ENCODE measurements at regions not wholly inside any gene's neighbourhood (a gene's known extent, or its start where the extent isn't known, plus 50 kb on each side); places are given as distances from the start of the nearest gene placed in this dataset.

DNA sequence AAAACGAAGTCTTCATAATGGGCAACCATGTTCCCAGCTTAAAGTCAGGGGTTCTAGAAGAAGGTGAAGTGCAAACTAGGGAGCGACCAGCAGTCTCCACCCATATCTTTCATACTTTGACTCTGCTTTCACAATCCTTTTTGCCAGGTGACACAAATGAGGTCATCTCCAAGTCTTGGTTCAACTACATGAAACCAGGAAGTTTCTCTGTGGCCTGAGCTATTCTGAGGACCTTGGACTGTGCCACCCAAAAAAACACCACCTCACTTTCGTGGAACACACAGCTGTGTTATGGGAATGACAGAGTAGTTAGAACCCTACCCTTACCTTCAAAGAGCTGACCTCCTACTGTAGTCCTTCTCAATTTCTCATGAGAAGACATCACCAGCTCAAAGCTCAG, 309.2 kb downstream of the AGTPBP1 start:
- Histone ChIP-seq H2AFZ (ENCODE audit: low read length) (no peak overlapping the region), H3K9ac (ENCODE audit: low read depth, low read length, poor library complexity) (no peak overlapping the region), H2BK5ac (ENCODE audit: low read length) (no peak overlapping the region), H4K8ac (ENCODE audit: low read depth, low read length) (no peak overlapping the region), H4K91ac (ENCODE audit: low read depth, low read length, poor library complexity) (no peak overlapping the region), H3K23ac (ENCODE audit: low read depth, low read length, poor library complexity) (no peak overlapping the region), H3K9me3 (replicated peaks in 1 of 2; ENCODE audit: control insufficient read depth in 2 of 2, insufficient read depth in 1 of 2, low read depth in 1 of 2, low read length in 2 of 2) (peaks cover 0 to 3% of the 10 kb centered on the region in 2 donors), H3K27ac (replicated peaks; ENCODE audit: low read length) (no peak overlapping the region), H3K4me3 (ENCODE audit: low read length in 2 of 2) (no peak overlapping the region), H2BK15ac (ENCODE audit: low read length) (no peak overlapping the region), H2AK5ac (ENCODE audit: low read depth, low read length) (no peak overlapping the region), H3K36me3 (replicated peaks in 1 of 2; ENCODE audit: control insufficient read depth in 2 of 2, insufficient read depth in 2 of 2, low read length in 2 of 2) (no peaks in the 10 kb centered on the region), H3K14ac (ENCODE audit: low read length) (no peak overlapping the region), H3K4ac (ENCODE audit: low read length) (no peak overlapping the region), H2BK120ac (ENCODE audit: low read depth, low read length) (no peak overlapping the region), H3K4me1 (ENCODE audit: control insufficient read depth in 2 of 2, insufficient read depth in 1 of 2, low read depth in 1 of 2, low read length in 2 of 2) (peaks cover 6 to 16% of the 10 kb centered on the region in 2 donors), H3K18ac (ENCODE audit: low read length) (no peak overlapping the region), H2BK12ac (ENCODE audit: low read length) (no peak overlapping the region), H3K27me3 (ENCODE audit: control insufficient read depth in 3 of 3, insufficient read depth in 3 of 3, low read depth in 1 of 3, low read length in 3 of 3) (no peaks in the 10 kb centered on the region), H3K79me1 (ENCODE audit: low read depth, low read length) (no peaks in the 10 kb centered on the region), H3K4me2 (ENCODE audit: insufficient read depth, low read length, poor library complexity, severe bottlenecking) (no peak overlapping the region)
- no CpG with 5 or more reads among the region's 3 CpGs for WGBS, 2 donors (ENCODE audit: extremely low coverage in 2 of 2, insufficient read length in 2 of 2, insufficient replicate concordance in 1 of 2)
- no peak for DNase-seq (ENCODE audit: low spot score)

DNA sequence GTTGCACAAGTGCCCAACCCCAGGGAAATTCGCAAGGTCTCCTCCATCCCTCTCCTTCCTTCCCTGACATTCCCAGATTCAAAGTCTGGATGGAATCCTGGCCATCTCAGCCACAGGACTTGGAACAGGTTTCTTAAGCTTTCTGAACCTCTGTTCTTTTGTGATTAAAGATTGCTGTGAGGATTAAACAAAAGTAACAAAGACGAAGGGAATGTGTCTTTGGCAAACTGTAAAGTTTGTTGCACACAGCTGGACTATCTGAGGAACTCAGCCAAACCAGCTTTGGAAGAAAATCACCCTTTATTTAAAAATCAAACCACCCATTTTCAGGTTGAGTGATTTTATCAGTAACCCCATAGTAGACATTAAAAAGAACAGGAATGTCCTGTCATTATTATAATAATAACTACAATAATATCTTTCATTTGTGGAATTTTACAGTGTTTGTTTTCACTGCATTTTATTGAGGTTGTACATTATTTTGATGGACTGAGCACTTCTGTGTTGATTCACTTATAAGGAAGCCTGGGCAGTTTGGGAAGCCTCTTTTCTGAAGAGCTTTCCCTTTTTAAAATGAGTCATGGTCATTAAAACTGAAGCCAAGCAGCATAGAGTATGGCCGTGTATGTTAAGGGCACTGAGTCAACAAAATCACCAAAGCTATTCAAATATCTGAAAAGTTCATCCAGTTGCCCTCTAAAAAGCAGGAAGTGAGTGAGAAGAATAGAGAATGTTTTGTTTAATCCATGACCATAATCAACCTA, 310.2 kb downstream of the AGTPBP1 start:
- Histone ChIP-seq H3K27ac (replicated peaks; ENCODE audit: low read length) (no peak overlapping the region), H3K27me3 (ENCODE audit: control insufficient read depth in 3 of 3, insufficient read depth in 3 of 3, low read depth in 1 of 3, low read length in 3 of 3) (no peaks in the 10 kb centered on the region), H3K4me3 (ENCODE audit: low read length in 2 of 2) (no peak overlapping the region)

DNA sequence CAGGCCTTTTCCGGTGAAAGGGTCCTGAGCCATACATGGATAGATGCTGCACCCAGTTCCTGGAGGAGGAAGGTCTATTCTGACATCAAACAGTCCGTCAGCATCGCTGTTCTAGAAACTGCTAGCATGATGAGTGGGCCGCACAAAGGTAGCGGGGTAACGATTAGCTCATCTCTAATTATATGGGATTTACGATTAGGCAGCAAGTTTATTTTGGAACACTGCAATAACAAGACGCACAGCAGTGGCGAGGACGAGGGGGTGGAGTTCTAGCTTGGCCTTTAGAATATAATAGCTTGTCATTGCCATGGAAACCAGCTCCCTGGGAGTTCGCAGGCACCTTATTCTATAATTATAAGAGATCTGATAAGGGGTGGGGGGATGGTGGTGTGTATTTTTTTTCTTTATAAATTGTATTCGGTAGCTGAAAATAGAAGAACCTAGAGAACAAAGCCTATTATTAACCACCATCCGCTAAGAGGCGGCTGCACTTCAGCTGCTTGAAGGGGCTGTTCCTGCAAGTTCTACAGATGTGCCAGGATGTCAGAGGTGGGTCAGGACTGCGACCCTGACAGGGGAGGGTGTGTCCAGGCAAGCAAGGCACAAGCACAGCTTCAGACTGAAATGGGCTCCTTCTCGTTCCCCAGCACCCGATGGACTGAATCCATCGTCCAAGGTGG, 311.0 kb downstream of the AGTPBP1 start:
- Histone ChIP-seq H2BK15ac (ENCODE audit: low read length) (peak overlapping the region; percentile 92), H4K91ac (ENCODE audit: low read depth, low read length, poor library complexity) (no peak overlapping the region), H2AFZ (ENCODE audit: low read length) (no peak overlapping the region), H4K8ac (ENCODE audit: low read depth, low read length) (no peak overlapping the region), H3K4ac (ENCODE audit: low read length) (no peak overlapping the region), H3K18ac (ENCODE audit: low read length) (peak overlapping the region; percentile 85), H2BK5ac (ENCODE audit: low read length) (no peak overlapping the region), H3K23ac (ENCODE audit: low read depth, low read length, poor library complexity) (no peak overlapping the region), H3K79me1 (ENCODE audit: low read depth, low read length) (no peaks in the 10 kb centered on the region), H3K9me3 (replicated peaks in 1 of 2; ENCODE audit: control insufficient read depth in 2 of 2, insufficient read depth in 1 of 2, low read depth in 1 of 2, low read length in 2 of 2) (peaks cover 0 to 3% of the 10 kb centered on the region in 2 donors), H3K4me3 (ENCODE audit: low read length in 2 of 2) (no peak overlapping the region), H3K36me3 (replicated peaks in 1 of 2; ENCODE audit: control insufficient read depth in 2 of 2, insufficient read depth in 2 of 2, low read length in 2 of 2) (no peaks in the 10 kb centered on the region), H3K27me3 (ENCODE audit: control insufficient read depth in 3 of 3, insufficient read depth in 3 of 3, low read depth in 1 of 3, low read length in 3 of 3) (no peaks in the 10 kb centered on the region), H3K9ac (ENCODE audit: low read depth, low read length, poor library complexity) (no peak overlapping the region), H3K14ac (ENCODE audit: low read length) (no peak overlapping the region), H3K4me1 (ENCODE audit: control insufficient read depth in 2 of 2, insufficient read depth in 1 of 2, low read depth in 1 of 2, low read length in 2 of 2) (peaks cover 6 to 16% of the 10 kb centered on the region in 2 donors), H3K27ac (replicated peaks; ENCODE audit: low read length) (no peak overlapping the region), H2BK120ac (ENCODE audit: low read depth, low read length) (no peak overlapping the region), H2BK12ac (ENCODE audit: low read length) (no peak overlapping the region), H3K4me2 (ENCODE audit: insufficient read depth, low read length, poor library complexity, severe bottlenecking) (no peak overlapping the region), H2AK5ac (ENCODE audit: low read depth, low read length) (no peak overlapping the region)
- WGBS, 2 donors (ENCODE audit: extremely low coverage in 2 of 2, insufficient read length in 2 of 2, insufficient replicate concordance in 1 of 2): no CpG with 5 or more reads among the region's 18 CpGs
- DNase-seq (ENCODE audit: low spot score): no peak

More for the DNA sequence above, 310.2 kb downstream of the AGTPBP1 start:
- H3K36me3 ChIP-seq (replicated peaks in 1 of 2; ENCODE audit: control insufficient read depth in 2 of 2, insufficient read depth in 2 of 2, low read length in 2 of 2): no peaks in the 10 kb centered on the region
- no peak overlapping the region for H3K4ac ChIP-seq (ENCODE audit: low read length)
- no peak overlapping the region for H3K18ac ChIP-seq (ENCODE audit: low read length)
- H3K4me1 ChIP-seq (ENCODE audit: control insufficient read depth in 2 of 2, insufficient read depth in 1 of 2, low read depth in 1 of 2, low read length in 2 of 2): peaks cover 6 to 16% of the 10 kb centered on the region in 2 donors
- H2BK120ac ChIP-seq (ENCODE audit: low read depth, low read length): no peak overlapping the region
- H3K79me1 ChIP-seq (ENCODE audit: low read depth, low read length): no peaks in the 10 kb centered on the region
- H2AFZ ChIP-seq (ENCODE audit: low read length): no peak overlapping the region
- H3K14ac ChIP-seq (ENCODE audit: low read length): no peak overlapping the region
- H4K91ac ChIP-seq (ENCODE audit: low read depth, low read length, poor library complexity): no peak overlapping the region
- no peak overlapping the region for H4K8ac ChIP-seq (ENCODE audit: low read depth, low read length)
- no peak overlapping the region for H3K9ac ChIP-seq (ENCODE audit: low read depth, low read length, poor library complexity)
- peaks cover 0 to 3% of the 10 kb centered on the region in 2 donors for H3K9me3 ChIP-seq (replicated peaks in 1 of 2; ENCODE audit: control insufficient read depth in 2 of 2, insufficient read depth in 1 of 2, low read depth in 1 of 2, low read length in 2 of 2)
- H2BK15ac ChIP-seq (ENCODE audit: low read length): no peak overlapping the region
- no peak overlapping the region for H2AK5ac ChIP-seq (ENCODE audit: low read depth, low read length)
- H2BK5ac ChIP-seq (ENCODE audit: low read length): no peak overlapping the region
- no peak overlapping the region for H3K4me2 ChIP-seq (ENCODE audit: insufficient read depth, low read length, poor library complexity, severe bottlenecking)
- WGBS, 2 donors (ENCODE audit: extremely low coverage in 2 of 2, insufficient read length in 2 of 2, insufficient replicate concordance in 1 of 2): no CpG with 5 or more reads among the region's 3 CpGs
- H2BK12ac ChIP-seq (ENCODE audit: low read length): no peak overlapping the region
- DNase-seq (ENCODE audit: low spot score): no peak
- no peak overlapping the region for H3K23ac ChIP-seq (ENCODE audit: low read depth, low read length, poor library complexity)

DNA sequence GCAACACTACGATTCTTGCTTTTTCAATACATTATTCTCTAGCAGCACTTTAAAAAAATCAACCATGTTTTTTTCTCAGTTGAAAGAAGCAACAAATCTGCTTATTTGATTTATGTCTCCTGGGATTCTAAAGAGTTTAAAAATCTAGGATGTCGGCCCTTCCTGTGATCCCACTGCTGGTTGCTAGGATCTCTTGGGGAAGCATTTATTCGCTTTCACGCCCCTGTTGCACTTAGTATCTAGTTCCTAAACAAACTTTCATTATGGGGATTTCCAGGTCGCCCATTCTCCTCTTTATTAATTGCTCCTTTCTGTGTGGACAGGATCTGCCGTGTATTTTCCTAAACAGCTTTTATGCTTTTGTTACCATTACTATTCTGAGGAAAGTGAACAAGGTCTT, 313.5 kb downstream of the AGTPBP1 start:
- Histone ChIP-seq H2AK5ac (ENCODE audit: low read depth, low read length) (no peak overlapping the region), H3K36me3 (replicated peaks in 1 of 2; ENCODE audit: control insufficient read depth in 2 of 2, insufficient read depth in 2 of 2, low read length in 2 of 2) (no peaks in the 10 kb centered on the region), H2BK12ac (ENCODE audit: low read length) (no peak overlapping the region), H2AFZ (ENCODE audit: low read length) (no peak overlapping the region), H3K4me2 (ENCODE audit: insufficient read depth, low read length, poor library complexity, severe bottlenecking) (no peak overlapping the region), H3K9me3 (replicated peaks in 1 of 2; ENCODE audit: control insufficient read depth in 2 of 2, insufficient read depth in 1 of 2, low read depth in 1 of 2, low read length in 2 of 2) (peaks cover 0 to 3% of the 10 kb centered on the region in 2 donors), H2BK5ac (ENCODE audit: low read length) (no peak overlapping the region), H3K27ac (replicated peaks; ENCODE audit: low read length) (no peak overlapping the region), H3K23ac (ENCODE audit: low read depth, low read length, poor library complexity) (no peak overlapping the region), H3K4ac (ENCODE audit: low read length) (no peak overlapping the region), H3K4me1 (ENCODE audit: control insufficient read depth in 2 of 2, insufficient read depth in 1 of 2, low read depth in 1 of 2, low read length in 2 of 2) (peaks cover 6 to 16% of the 10 kb centered on the region in 2 donors), H3K9ac (ENCODE audit: low read depth, low read length, poor library complexity) (no peak overlapping the region), H3K79me1 (ENCODE audit: low read depth, low read length) (no peaks in the 10 kb centered on the region), H3K14ac (ENCODE audit: low read length) (no peak overlapping the region), H3K18ac (ENCODE audit: low read length) (no peak overlapping the region), H2BK15ac (ENCODE audit: low read length) (no peak overlapping the region), H3K27me3 (ENCODE audit: control insufficient read depth in 3 of 3, insufficient read depth in 3 of 3, low read depth in 1 of 3, low read length in 3 of 3) (no peaks in the 10 kb centered on the region), H2BK120ac (ENCODE audit: low read depth, low read length) (no peak overlapping the region), H4K91ac (ENCODE audit: low read depth, low read length, poor library complexity) (no peak overlapping the region), H3K4me3 (ENCODE audit: low read length in 2 of 2) (no peak overlapping the region), H4K8ac (ENCODE audit: low read depth, low read length) (no peak overlapping the region)
- DNase-seq (ENCODE audit: low spot score): no peak
- no CpG with 5 or more reads among the region's 6 CpGs for WGBS, 2 donors (ENCODE audit: extremely low coverage in 2 of 2, insufficient read length in 2 of 2, insufficient replicate concordance in 1 of 2)

Data from neuronal stem cell (in vitro differentiated cells).